Tibial nerve (tissue), 4 donors: ENCODE measurements at regions not wholly inside any gene's neighbourhood (a gene's known extent, or its start where the extent isn't known, plus 50 kb on each side); places are given as distances from the start of the nearest gene placed in this dataset.

ENCODE experiments used
- EP300 ChIP-seq, 2 donors: sonication (generic); formaldehyde crosslinking; IDR thresholded peaks; one replicate each; pipeline ENCODE4 v1.6.1; 2017; ENCODE audit warnings: antibody characterized with exemption in 2 of 2, mild to moderate bottlenecking in 1 of 2
- TF ChIP-seq, protein P1 (sequence below), 5 experiments: fragments of 200-600 bp in 3 of 5; fragments of 450-650 bp in 2 of 5; sonication (generic) in 3 of 5; IDR thresholded peaks; one replicate each; pipeline ENCODE4 v1.5.1; 2016 to 2019; ENCODE audit warnings: antibody characterized with exemption in 5 of 5, mild to moderate bottlenecking in 3 of 5, moderate library complexity in 2 of 5

DNA sequence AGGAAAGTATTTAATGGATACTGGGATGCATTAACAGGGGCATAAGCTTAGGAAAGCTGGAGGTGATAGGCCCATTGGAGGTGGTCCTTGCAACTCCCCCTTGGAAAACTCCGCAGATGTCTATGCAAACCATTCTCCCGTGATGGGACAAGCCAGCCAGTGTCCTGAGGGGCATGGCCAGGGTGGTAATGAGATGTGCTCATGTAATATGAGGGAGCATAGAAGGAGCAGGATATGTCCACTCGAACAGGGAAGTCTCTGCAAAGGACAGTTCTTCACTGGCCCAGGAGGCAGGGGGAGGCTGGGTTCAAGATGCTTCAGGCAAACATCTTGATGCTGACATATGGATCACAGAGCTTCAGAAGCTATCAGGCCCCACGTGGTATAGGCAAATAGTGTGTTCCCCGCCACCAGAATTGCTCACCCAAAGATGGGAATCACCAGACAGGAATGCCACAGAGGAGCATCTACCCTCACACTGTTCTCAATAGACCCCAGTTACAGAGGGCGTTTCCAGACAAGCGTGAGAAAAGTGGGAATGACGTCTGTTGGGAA lies 201.6 kb upstream of the CDH4 start:
- TF ChIP-seq, protein P1, sequence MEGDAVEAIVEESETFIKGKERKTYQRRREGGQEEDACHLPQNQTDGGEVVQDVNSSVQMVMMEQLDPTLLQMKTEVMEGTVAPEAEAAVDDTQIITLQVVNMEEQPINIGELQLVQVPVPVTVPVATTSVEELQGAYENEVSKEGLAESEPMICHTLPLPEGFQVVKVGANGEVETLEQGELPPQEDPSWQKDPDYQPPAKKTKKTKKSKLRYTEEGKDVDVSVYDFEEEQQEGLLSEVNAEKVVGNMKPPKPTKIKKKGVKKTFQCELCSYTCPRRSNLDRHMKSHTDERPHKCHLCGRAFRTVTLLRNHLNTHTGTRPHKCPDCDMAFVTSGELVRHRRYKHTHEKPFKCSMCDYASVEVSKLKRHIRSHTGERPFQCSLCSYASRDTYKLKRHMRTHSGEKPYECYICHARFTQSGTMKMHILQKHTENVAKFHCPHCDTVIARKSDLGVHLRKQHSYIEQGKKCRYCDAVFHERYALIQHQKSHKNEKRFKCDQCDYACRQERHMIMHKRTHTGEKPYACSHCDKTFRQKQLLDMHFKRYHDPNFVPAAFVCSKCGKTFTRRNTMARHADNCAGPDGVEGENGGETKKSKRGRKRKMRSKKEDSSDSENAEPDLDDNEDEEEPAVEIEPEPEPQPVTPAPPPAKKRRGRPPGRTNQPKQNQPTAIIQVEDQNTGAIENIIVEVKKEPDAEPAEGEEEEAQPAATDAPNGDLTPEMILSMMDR (IDR thresholded peaks at IDR 0.05): no peak
- TF ChIP-seq EP300 (IDR thresholded peaks at IDR 0.05): no peak
